SK-N-SH (cell line): ENCODE measurements at regions not wholly inside any gene's neighbourhood (a gene's known extent, or its start where the extent isn't known, plus 50 kb on each side); places are given as distances from the start of the nearest gene placed in this dataset.
"Not testable (repeated sequence)": the region's sequence is repeated elsewhere in the genome, so short reads cannot be mapped to it uniquely, and the experiment has no call there.

Source experiments
- CTCF ChIA-PET: fragments of 300-600, 350-600 bp; formaldehyde crosslinking; extraction: SDS; loops from one replicate; lab custom pipeline; 2021; lab: Yijun Ruan, JAX
- POLR2A ChIA-PET: fragments of 350-600 bp; sonication (Branson Sonifier 250); formaldehyde crosslinking; extraction: SDS; loops from one replicate; lab custom pipeline; 2020; ENCODE audit warnings: antibody characterized with exemption, inconsistent platforms; lab: Yijun Ruan, JAX
- DNase-seq: peaks from one replicate; pipeline ENCODE4 v3.0.0; 2012
- H2AFZ ChIP-seq: fragments of 200-600 bp; sonication (generic); 2 replicates; pipeline ENCODE4 v1.8.1; 2016; ENCODE audit warnings: antibody characterized with exemption, mild to moderate bottlenecking, low read depth
- H3F3A ChIP-seq: fragments of 200-600 bp; sonication (generic); replicated peaks from 2 replicates; pipeline ENCODE3; 2016; ENCODE audit warnings: antibody characterized with exemption, mild to moderate bottlenecking; ENCODE audit not compliant: insufficient read depth
- H3K27ac ChIP-seq, 2 experiments: fragments of 200-500 bp in 1 of 2; fragments of 200-600 bp in 1 of 2; sonication (Bioruptor generic) in 1 of 2; sonication (generic), shearing (Covaris generic) in 1 of 2; 2 replicates each; pipeline versions ENCODE4 v1.5.1 to v1.6.1; 2014 to 2016; ENCODE audit warnings: low read depth in 2 of 2, inconsistent platforms in 1 of 2, low read length in 1 of 2, mild to moderate bottlenecking in 1 of 2, mixed read lengths in 1 of 2
- H3K27me3 ChIP-seq: fragments of 200-600 bp; sonication (generic), shearing (Covaris generic); 2 replicates; pipeline ENCODE4 v1.6.1; 2016; ENCODE audit warnings: mixed run types; ENCODE audit not compliant: insufficient read depth
- H3K36me3 ChIP-seq, 2 experiments: fragments of 200-500 bp in 1 of 2; fragments of 200-600 bp in 1 of 2; sonication (Bioruptor generic) in 1 of 2; sonication (generic) in 1 of 2; replicated peaks in 1 of 2; 2 replicates each; pipeline versions ENCODE3 to v1.5.1; 2014 to 2016; ENCODE audit warnings: low read length in 1 of 2, mild to moderate bottlenecking in 1 of 2; ENCODE audit not compliant: insufficient read depth in 2 of 2, control insufficient read depth in 1 of 2
- H3K4me1 ChIP-seq, 2 experiments: fragments of 200-500 bp in 1 of 2; fragments of 200-600 bp in 1 of 2; sonication (Bioruptor generic) in 1 of 2; sonication (generic), shearing (Covaris generic) in 1 of 2; 2 replicates each; pipeline versions ENCODE4 v1.5.1 to v1.6.1; 2014 to 2016; ENCODE audit warnings: low read depth in 1 of 2, low read length in 1 of 2, mixed run types in 1 of 2; ENCODE audit not compliant: insufficient read depth in 2 of 2, control insufficient read depth in 1 of 2
- H3K4me2 ChIP-seq: fragments of 200-600 bp; sonication (generic), shearing (Covaris generic); 2 replicates; pipeline ENCODE4 v1.6.1; 2017; ENCODE audit warnings: mixed run types
- H3K4me3 ChIP-seq, 2 experiments: fragments of 200-500 bp in 1 of 2; fragments of 200-600 bp in 1 of 2; sonication (Bioruptor generic) in 1 of 2; sonication (generic), shearing (Covaris generic) in 1 of 2; 2 replicates each; pipeline versions ENCODE4 v1.5.1 to v1.8.1; 2014 to 2016; ENCODE audit warnings: low read depth in 2 of 2, inconsistent platforms in 1 of 2, low read length in 1 of 2, mild to moderate bottlenecking in 1 of 2, mixed read lengths in 1 of 2, moderate library complexity in 1 of 2
- H3K79me2 ChIP-seq: fragments of 200-600 bp; sonication (generic); 2 replicates; pipeline ENCODE4 v1.8.1; 2017; ENCODE audit warnings: mild to moderate bottlenecking; ENCODE audit not compliant: insufficient read depth
- H3K9ac ChIP-seq: fragments of 200-600 bp; sonication (generic); 2 replicates; pipeline ENCODE4 v1.6.1; 2017; ENCODE audit warnings: mixed run types
- H3K9me2 ChIP-seq: fragments of 200-600 bp; sonication (generic); 2 replicates; pipeline ENCODE4 v1.6.1; 2017; ENCODE audit warnings: mixed run types
- H3K9me3 ChIP-seq: fragments of 200-600 bp; sonication (generic); 2 replicates; pipeline ENCODE4 v1.6.1; 2017; ENCODE audit warnings: mixed run types, mild to moderate bottlenecking, moderate library complexity
- H4K20me1 ChIP-seq: fragments of 200-600 bp; sonication (generic); 2 replicates; pipeline ENCODE4 v1.6.1; 2017; ENCODE audit warnings: mild to moderate bottlenecking, mixed run types; ENCODE audit not compliant: insufficient read depth
- CHD2 ChIP-seq: fragments of 150-350 bp; IDR thresholded peaks from 2 replicates; pipeline ENCODE4 v1.6.1; 2018; ENCODE audit warnings: low read length; ENCODE audit not compliant: partially characterized antibody
- EP300 ChIP-seq, 2 experiments: IDR thresholded peaks; 2 replicates each; pipeline versions ENCODE4 v1.4.0 to v1.6.1; 2012; ENCODE audit warnings: borderline replicate concordance in 1 of 2, low read depth in 1 of 2, low read length in 1 of 2
- EZH2phosphoT487 ChIP-seq: fragments of 200-600 bp; sonication (generic); IDR thresholded peaks from 2 replicates; pipeline ENCODE4 v1.6.1; 2017; ENCODE audit warnings: low read depth, mixed run types, mild to moderate bottlenecking, antibody characterized with exemption, moderate library complexity, borderline replicate concordance
- GABPA ChIP-seq: IDR thresholded peaks from 2 replicates; pipeline ENCODE4 v1.4.0; 2012; ENCODE audit warnings: low read depth, mild to moderate bottlenecking
- IRF3 ChIP-seq: fragments of 150-350 bp; IDR thresholded peaks from 2 replicates; pipeline ENCODE4 v1.6.1; 2016; ENCODE audit warnings: mild to moderate bottlenecking, low read depth, low read length
- POLR2AphosphoS5 ChIP-seq: IDR thresholded peaks from 2 replicates; pipeline ENCODE4 v1.6.1; 2012; ENCODE audit warnings: low read depth, low read length
- RAD21 ChIP-seq: IDR thresholded peaks from 2 replicates; pipeline ENCODE4 v1.6.1; 2012; ENCODE audit warnings: mild to moderate bottlenecking, low read length
- RCOR1 ChIP-seq: fragments of 150-350 bp; IDR thresholded peaks from 2 replicates; pipeline ENCODE4 v1.6.1; 2017; ENCODE audit warnings: antibody characterized with exemption, low read length
- SIN3A ChIP-seq: IDR thresholded peaks from 2 replicates; pipeline ENCODE4 v1.6.1; 2012; ENCODE audit warnings: low read depth, mild to moderate bottlenecking, low read length, moderate library complexity, borderline replicate concordance
- SMC3 ChIP-seq: IDR thresholded peaks from 2 replicates; pipeline ENCODE4 v1.6.1; 2012; ENCODE audit warnings: low read depth, low read length, improper control_type of control experiment
- TAF1 ChIP-seq: IDR thresholded peaks from 2 replicates; pipeline ENCODE4 v1.6.1; 2012; ENCODE audit warnings: low read depth, mild to moderate bottlenecking, low read length, moderate library complexity, borderline replicate concordance
- TCF12 ChIP-seq: IDR thresholded peaks from 2 replicates; pipeline ENCODE4 v1.4.0; 2012
- TEAD4 ChIP-seq: IDR thresholded peaks from 2 replicates; pipeline ENCODE4 v1.4.0; 2012; ENCODE audit warnings: mild to moderate bottlenecking, borderline replicate concordance; ENCODE audit not compliant: insufficient read depth
- USF1 ChIP-seq: IDR thresholded peaks from 2 replicates; pipeline ENCODE4 v1.4.0; 2012; ENCODE audit warnings: low read depth, borderline replicate concordance
- ZBTB33 ChIP-seq: IDR thresholded peaks from 2 replicates; pipeline ENCODE4 v1.4.0; 2012; ENCODE audit warnings: low read depth, borderline replicate concordance
- WGBS: methylation state at CpG from one replicate; pipeline ENCODE4 v1.1.6; 2017; ENCODE audit warnings: low lambda C conversion rate; 5-methylcytosine and 5-hydroxymethylcytosine counted together

- H3K9me3 ChIP-seq, H3K9ac ChIP-seq, H3K4me3 ChIP-seq, DNase-seq, H3K9me2 ChIP-seq, H2AFZ ChIP-seq, H4K20me1 ChIP-seq, H3K4me2 ChIP-seq, H3F3A ChIP-seq, H3K27me3 ChIP-seq, POLR2A ChIA-PET, CTCF ChIA-PET, H3K27ac ChIP-seq, H3K36me3 ChIP-seq, H3K79me2 ChIP-seq, H3K4me1 ChIP-seq: not testable (repeated sequence)
- 50% methylated on average over 2 of the region's 3 CpGs for WGBS
Observed at GRCh38 chr12:48409938-48410337, 59.2 kb upstream of the ZNF641 start.

GRCh38 chr12:48413388-48413787 lies 59.0 kb upstream of the ANP32D start:
- no peak overlapping the region for H3K4me2 ChIP-seq
- H3K27me3 ChIP-seq, result no peaks in the 10 kb centered on the region
- no peaks in the 10 kb centered on the region for H4K20me1 ChIP-seq
- no peaks in the 10 kb centered on the region for H3K4me1 ChIP-seq
- H3K9me3 ChIP-seq, result no peaks in the 10 kb centered on the region
- no peaks in the 10 kb centered on the region for H3K79me2 ChIP-seq
- H3K36me3 ChIP-seq, result no peaks in the 10 kb centered on the region
- no peak overlapping the region for H3K4me3 ChIP-seq
- ChIA-PET POLR2A (no interaction called here), CTCF (interaction anchor here (1.4 kb wide), 1 partner anchor 29 kb away, joined by 3 read pairs; no protein-coding TSS in a partner anchor)
- no peak overlapping the region for H3K27ac ChIP-seq
- H3F3A ChIP-seq, result no peaks in the 10 kb centered on the region
- no peak overlapping the region for H3K9ac ChIP-seq
- H3K9me2 ChIP-seq, result no peaks in the 10 kb centered on the region
- 0% methylated on average over 3 of the region's 3 CpGs for WGBS
- no peak for TF ChIP-seq SMC3
- TF ChIP-seq RCOR1, result no peak
- no peak for TF ChIP-seq GABPA
- TF ChIP-seq EP300 (IDR thresholded peaks at IDR 0.05; ENCODE audit: borderline replicate concordance in 1 of 2, low read depth in 1 of 2, low read length in 1 of 2), result no peak
- no peak for TF ChIP-seq RAD21
- TF ChIP-seq CHD2, result no peak
- TF ChIP-seq POLR2AphosphoS5, result no peak
- no peak for TF ChIP-seq IRF3
- TF ChIP-seq SIN3A, result no peak
- no peak for TF ChIP-seq TEAD4
- TF ChIP-seq TAF1, result no peak
- no peak for TF ChIP-seq ZBTB33
- no peak for TF ChIP-seq EZH2phosphoT487
- no peak for TF ChIP-seq USF1
- no peak for TF ChIP-seq TCF12
- no peak overlapping the region for H2AFZ ChIP-seq
- no peak for DNase-seq
